Fibroblast of pulmonary artery (primary cell): ENCODE measurements at regions not wholly inside any gene's neighbourhood (a gene's known extent, or its start where the extent isn't known, plus 50 kb on each side); places are given as distances from the start of the nearest gene placed in this dataset.

ENCODE experiments used
- DNase-seq: peaks from one replicate; pipeline ENCODE4 v3.0.0-alpha.2; 2010; ENCODE audit warnings: low read depth
- H3K4me3 ChIP-seq: replicated peaks from 2 replicates; pipeline ENCODE4 v1.5.1; 2011; ENCODE audit warnings: low read depth, mild to moderate bottlenecking, control low read depth, low read length, moderate library complexity
- CTCF ChIP-seq: IDR thresholded peaks from 2 replicates; pipeline ENCODE4 v1.5.1; 2011; ENCODE audit warnings: mild to moderate bottlenecking, control low read depth, low read length, inconsistent platforms; ENCODE audit errors: missing control alignments

DNA sequence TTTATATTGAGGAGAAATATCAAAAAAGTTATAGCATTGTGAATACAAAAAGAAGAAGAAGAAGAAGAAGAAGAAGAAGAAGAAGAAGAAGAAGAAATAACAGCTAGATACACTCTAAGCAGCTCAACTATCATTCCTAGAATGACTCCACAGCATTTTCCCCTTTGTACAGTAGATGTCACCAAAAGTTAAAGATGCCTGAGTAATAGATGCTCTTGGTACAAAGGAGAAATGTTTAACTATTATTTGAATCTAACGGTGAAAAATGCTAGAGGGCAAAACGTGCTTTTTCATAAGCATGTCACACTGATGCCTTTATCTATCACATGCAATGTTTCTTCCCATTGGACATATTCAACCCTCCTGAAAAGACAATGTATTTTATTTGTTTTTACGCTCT lies 178.4 kb upstream of the GPRIN3 start:
- peak; percentile 62 for TF ChIP-seq CTCF
- peak; percentile 75 for DNase-seq
- no peak overlapping the region for H3K4me3 ChIP-seq

DNA sequence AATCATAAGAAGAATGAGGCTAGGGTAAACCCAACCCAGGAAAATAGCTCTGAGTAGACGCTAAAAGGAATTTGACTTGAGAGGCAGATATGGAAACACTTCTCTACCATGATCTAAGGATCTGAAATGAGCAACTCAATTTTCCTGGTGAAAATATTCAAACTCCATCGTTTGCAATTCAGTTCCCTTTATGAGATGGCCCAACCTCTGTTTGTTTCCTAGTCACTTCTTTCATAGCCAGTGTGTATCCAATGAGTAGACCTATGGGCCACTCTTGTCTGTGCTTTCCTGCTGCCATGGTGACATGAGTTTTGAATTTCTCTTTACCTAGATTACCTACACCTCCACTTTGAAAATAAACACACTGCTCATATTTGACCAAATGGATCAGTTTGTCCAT lies 176.2 kb upstream of the GPRIN3 start:
- no peak for DNase-seq
- no peak for TF ChIP-seq CTCF
- H3K4me3 ChIP-seq: no peak overlapping the region

GRCh38 chr4:89482926-89483595 lies 175.5 kb upstream of the GPRIN3 start:
- TF ChIP-seq CTCF: no peak
- peak; percentile 9 for DNase-seq
- H3K4me3 ChIP-seq: no peak overlapping the region

DNA sequence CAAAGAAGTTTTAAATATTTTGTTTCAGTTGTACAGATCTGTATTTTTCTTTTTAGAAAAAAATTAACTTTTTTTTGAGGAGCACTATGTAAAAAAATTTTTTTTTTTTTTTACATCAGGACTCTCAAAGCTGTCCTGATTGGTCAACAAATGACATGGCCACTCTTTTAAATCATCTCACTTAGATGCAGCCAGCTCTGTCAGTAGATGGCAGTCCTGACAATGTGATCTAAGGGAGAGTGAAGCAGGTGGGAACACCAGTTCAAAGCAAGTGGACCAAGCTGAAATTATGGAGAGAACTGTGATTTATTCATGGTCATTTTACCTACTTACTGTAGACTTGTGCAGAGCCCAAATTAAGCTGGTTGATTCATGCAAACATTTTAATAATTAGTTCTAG lies 174.7 kb upstream of the GPRIN3 start:
- H3K4me3 ChIP-seq: no peak overlapping the region
- DNase-seq: peak; percentile 70
- peak; percentile 46 for TF ChIP-seq CTCF

DNA sequence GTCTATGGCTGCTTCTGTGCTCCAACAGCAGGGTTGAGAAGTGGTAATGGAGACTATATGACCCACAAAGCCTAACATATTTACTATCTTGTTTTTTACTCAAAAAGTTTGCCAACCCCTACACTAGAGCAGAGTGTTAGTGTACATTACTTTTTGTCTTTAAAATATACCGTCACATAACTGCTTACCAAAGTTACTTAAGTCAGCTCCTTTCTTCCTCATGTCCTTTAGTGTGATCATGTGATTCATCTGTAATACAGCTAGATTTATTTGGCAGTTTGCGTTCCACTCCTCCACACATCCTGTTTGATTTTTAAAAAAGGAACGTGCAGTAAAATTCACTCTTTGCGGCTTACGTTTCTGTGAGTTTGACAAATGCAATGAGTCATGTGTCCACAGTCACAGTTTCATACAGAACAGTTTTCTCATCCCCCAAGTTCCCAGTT lies 162.4 kb upstream of the GPRIN3 start:
- H3K4me3 ChIP-seq: peak overlapping the region; percentile 9
- TF ChIP-seq CTCF: no peak
- DNase-seq: peak; percentile 97

GRCh38 chr4:89469516-89469915 lies 161.9 kb upstream of the GPRIN3 start:
- TF ChIP-seq CTCF: no peak
- DNase-seq: no peak
- H3K4me3 ChIP-seq: peak overlapping the region; percentile 9

DNA sequence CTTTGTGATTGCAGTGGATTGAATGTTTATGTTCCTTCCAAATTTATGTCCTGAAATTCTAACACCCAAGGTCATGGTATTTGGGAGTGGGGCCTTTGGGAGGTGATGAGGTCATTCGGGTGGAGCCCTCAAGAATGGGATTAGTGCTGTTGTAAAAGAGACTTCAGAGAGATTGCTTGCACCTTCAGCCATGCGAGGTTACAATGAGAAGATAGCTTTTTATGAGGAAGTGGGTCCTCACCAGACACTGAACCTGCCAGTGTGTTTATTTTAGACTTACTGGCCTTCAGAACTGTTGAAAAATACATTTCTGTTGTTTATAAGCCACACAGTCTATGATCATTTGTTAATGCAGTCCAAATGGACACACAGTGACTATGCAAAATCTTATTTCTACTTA lies 161.0 kb upstream of the GPRIN3 start:
- DNase-seq: no peak
- no peak overlapping the region for H3K4me3 ChIP-seq
- TF ChIP-seq CTCF: no peak
